ENCODE measurements at regions not wholly inside any gene's neighbourhood (a gene's known extent, or its start where the extent isn't known, plus 50 kb on each side); places are given as distances from the start of the nearest gene placed in this dataset.
"Not testable (repeated sequence)": the region's sequence is repeated elsewhere in the genome, so short reads cannot be mapped to it uniquely, and the experiment has no call there.

- no peaks in the 10 kb centered on the region for H3K36me3 Mint-ChIP-seq
- no peak overlapping the region for H3K4me3 ChIP-seq (replicated peaks in 1 of 3; ENCODE audit: low read depth in 2 of 3, low read length in 3 of 3)
- H3K4me2 ChIP-seq (replicated peaks; ENCODE audit: extremely low read depth, low read length, poor library complexity, severe bottlenecking), result no peak overlapping the region
- no peaks in the 10 kb centered on the region for H3K79me2 ChIP-seq (ENCODE audit: insufficient read depth, low read length)
- H4K20me1 ChIP-seq (ENCODE audit: insufficient read depth, low read length), result no peaks in the 10 kb centered on the region
- H3K4me3 Mint-ChIP-seq, result no peak overlapping the region
- H3K36me3 ChIP-seq (replicated peaks in 1 of 2; ENCODE audit: control insufficient read depth in 1 of 2, insufficient read depth in 2 of 2, low read length in 2 of 2), result no peaks in the 10 kb centered on the region
- H3K4me1 ChIP-seq (ENCODE audit: control insufficient read depth in 1 of 2, insufficient read depth in 2 of 2, low read length in 2 of 2), result no peaks in the 10 kb centered on the region
- H3K9me3 ChIP-seq (replicated peaks in 1 of 2; ENCODE audit: control insufficient read depth in 1 of 2, insufficient read depth in 1 of 2, low read length in 2 of 2), result no peaks in the 10 kb centered on the region
- H3K9ac ChIP-seq (ENCODE audit: insufficient read depth, low read length, poor library complexity, severe bottlenecking), result no peak overlapping the region
- H3K27me3 Mint-ChIP-seq (ENCODE audit: low read depth in 3 of 3), result peaks cover 6 to 11% (median 6%) of the 10 kb centered on the region in 3 donors
- no peak overlapping the region for H3K27ac Mint-ChIP-seq
- intact Hi-C loops (cut with micrococcal nuclease), result no loop called here
- H3K27ac ChIP-seq (ENCODE audit: low read depth in 1 of 2, low read length in 2 of 2), result no peak overlapping the region
- peaks cover 3 to 8% of the 10 kb centered on the region in 2 donors for H3K27me3 ChIP-seq (ENCODE audit: control insufficient read depth in 2 of 2, insufficient read depth in 2 of 2, low read length in 2 of 2)
- TF ChIP-seq CTCF (IDR thresholded peaks at IDR 0.05), result no peak
- H2AFZ ChIP-seq (ENCODE audit: insufficient read depth, low read depth, low read length, poor library complexity, severe bottlenecking), result no peak overlapping the region
- H3K9me3 Mint-ChIP-seq, result no peaks in the 10 kb centered on the region
- peaks cover 7% of the 10 kb centered on the region for H3K4me1 Mint-ChIP-seq
- WGBS (ENCODE audit: insufficient coverage), result 11% methylated on average over 1 of the region's 1 CpG
- DNase-seq, result no peak
Measured at GRCh38 chr14:22176957-22177356, 412.1 kb downstream of the DAD1 start.

- H3K27ac ChIP-seq (ENCODE audit: low read depth in 1 of 2, low read length in 2 of 2); H3K9me3 ChIP-seq (replicated peaks in 1 of 2; ENCODE audit: control insufficient read depth in 1 of 2, insufficient read depth in 1 of 2, low read length in 2 of 2); H4K20me1 ChIP-seq (ENCODE audit: insufficient read depth, low read length); H3K4me1 ChIP-seq (ENCODE audit: control insufficient read depth in 1 of 2, insufficient read depth in 2 of 2, low read length in 2 of 2); H3K27ac Mint-ChIP-seq; H2AFZ ChIP-seq (ENCODE audit: insufficient read depth, low read depth, low read length, poor library complexity, severe bottlenecking); H3K9ac ChIP-seq (ENCODE audit: insufficient read depth, low read length, poor library complexity, severe bottlenecking); H3K79me2 ChIP-seq (ENCODE audit: insufficient read depth, low read length); H3K4me3 ChIP-seq (replicated peaks in 1 of 3; ENCODE audit: low read depth in 2 of 3, low read length in 3 of 3); DNase-seq; H3K36me3 Mint-ChIP-seq; H3K27me3 ChIP-seq (ENCODE audit: control insufficient read depth in 2 of 2, insufficient read depth in 2 of 2, low read length in 2 of 2); H3K36me3 ChIP-seq (replicated peaks in 1 of 2; ENCODE audit: control insufficient read depth in 1 of 2, insufficient read depth in 2 of 2, low read length in 2 of 2); H3K9me3 Mint-ChIP-seq; H3K4me2 ChIP-seq (replicated peaks; ENCODE audit: extremely low read depth, low read length, poor library complexity, severe bottlenecking); H3K4me3 Mint-ChIP-seq; intact Hi-C loops (cut with micrococcal nuclease); H3K4me1 Mint-ChIP-seq: not testable (repeated sequence)
- WGBS (ENCODE audit: insufficient coverage), result no CpG with 5 or more reads among the region's 1 CpG
- H3K27me3 Mint-ChIP-seq (ENCODE audit: low read depth in 3 of 3), result peaks cover 6 to 11% (median 8%) of the 10 kb centered on the region in 3 donors
Measured at GRCh38 chr14:22175278-22175558, 413.8 kb downstream of the DAD1 start.

All from CD14-positive monocyte (primary cell).